PC-3 (cell line): ENCODE measurements at regions not wholly inside any gene's neighbourhood (a gene's known extent, or its start where the extent isn't known, plus 50 kb on each side); places are given as distances from the start of the nearest gene placed in this dataset.

Source experiments
- ATAC-seq: fragments of 200-7000 bp; cut with Tn5 transposase; 2 replicates; pipeline ENCODE4 v1.9.1; 2020; ENCODE audit warnings: mild to moderate bottlenecking, moderate library complexity
- BruUV-seq: library from RNA; stranded (reverse); fragments of 400-500 nt; replicated peaks from 2 replicates; lab custom pipeline; 2021; lab: Mats Ljungman, UMichigan
- CTCF ChIA-PET: fragments of 300-600 bp; sonication (Branson Sonifier 250); formaldehyde crosslinking; loops from one replicate; lab custom pipeline; 2022; ENCODE audit warnings: antibody characterized with exemption; lab: Charles Lee
- POLR2A ChIA-PET: fragments of 300-600 bp; sonication (Branson Sonifier 250); formaldehyde crosslinking; loops from one replicate; lab custom pipeline; 2022; ENCODE audit warnings: antibody characterized with exemption; ENCODE audit not compliant: unreplicated experiment; lab: Charles Lee
- DNase-seq: peaks from one replicate; pipeline ENCODE4 v3.0.0-alpha.2; 2015
- H2AFZ ChIP-seq: fragments of 300-600 bp; sonication (generic); 2 replicates; pipeline ENCODE4 v1.6.0; 2016; ENCODE audit warnings: antibody characterized with exemption, low read length
- H3F3A ChIP-seq: fragments of 300-600 bp; sonication (generic); one replicate; pipeline ENCODE4 v1.6.0; 2017; ENCODE audit warnings: antibody characterized with exemption, low read length, control low read depth, mild to moderate bottlenecking; ENCODE audit not compliant: unreplicated experiment
- H3K27ac ChIP-seq: fragments of 300-600 bp; sonication (generic); 2 replicates; pipeline ENCODE4 v1.5.1; 2016; ENCODE audit warnings: mild to moderate bottlenecking, low read length
- H3K27me3 ChIP-seq: fragments of 300-600 bp; sonication (generic); 2 replicates; pipeline ENCODE4 v1.6.1; 2016; ENCODE audit warnings: low read length, mixed read lengths
- H3K36me3 ChIP-seq: fragments of 300-600 bp; sonication (generic); 2 replicates; pipeline ENCODE4 v1.6.1; 2016; ENCODE audit warnings: low read depth, mixed run types, low read length, mixed read lengths
- H3K4me1 ChIP-seq: fragments of 300-600 bp; sonication (generic); 2 replicates; pipeline ENCODE4 v1.5.1; 2016; ENCODE audit warnings: low read length; ENCODE audit not compliant: insufficient read depth
- H3K4me2 ChIP-seq: fragments of 300-600 bp; sonication (generic); 2 replicates; pipeline ENCODE4 v1.6.0; 2016; ENCODE audit warnings: low read length
- H3K4me3 ChIP-seq: fragments of 300-600 bp; sonication (generic); 2 replicates; pipeline ENCODE4 v1.5.1; 2016; ENCODE audit warnings: mild to moderate bottlenecking, low read length, mixed read lengths
- H3K79me2 ChIP-seq: fragments of 300-600 bp; sonication (generic); 2 replicates; pipeline ENCODE4 v1.6.1; 2017; ENCODE audit warnings: low read length, mixed read lengths
- H3K9ac ChIP-seq: fragments of 300-600 bp; sonication (generic); 2 replicates; pipeline ENCODE4 v1.6.0; 2016; ENCODE audit warnings: mild to moderate bottlenecking, low read length
- H3K9me2 ChIP-seq: fragments of 300-600 bp; sonication (generic); replicated peaks from 2 replicates; pipeline ENCODE4 v1.6.1; 2016; ENCODE audit warnings: mixed run types, low read length, mixed read lengths
- H3K9me3 ChIP-seq: fragments of 300-600 bp; sonication (generic); 2 replicates; pipeline ENCODE4 v1.6.1; 2016; ENCODE audit warnings: low read length, mixed read lengths
- H4K20me1 ChIP-seq: fragments of 300-600 bp; sonication (generic); 2 replicates; pipeline ENCODE4 v1.6.1; 2016; ENCODE audit warnings: low read length, mixed read lengths
- EZH2 ChIP-seq: fragments of 300-600 bp; sonication (generic); IDR thresholded peaks from one replicate; pipeline ENCODE4 v1.6.1; 2017; ENCODE audit warnings: antibody characterized with exemption, mild to moderate bottlenecking, low read length; ENCODE audit not compliant: unreplicated experiment
- EZH2phosphoT487 ChIP-seq: fragments of 300-600 bp; sonication (generic); IDR thresholded peaks from 2 replicates; pipeline ENCODE4 v1.6.1; 2018; ENCODE audit warnings: mild to moderate bottlenecking, antibody characterized with exemption, low read length, borderline replicate concordance
- intact Hi-C: fragments of 100-400 bp; cut with micrococcal nuclease; formaldehyde crosslinking; loops from 2 replicates; pipeline ENCODE4 v1.9.0; 2023
- TF ChIP-seq, protein P1 (sequence below): fragments of 300-600 bp; sonication (generic); conservative IDR thresholded peaks from 2 replicates; pipeline ENCODE4 v1.5.1; 2017; ENCODE audit warnings: antibody characterized with exemption, low read depth, mild to moderate bottlenecking, low read length

DNA sequence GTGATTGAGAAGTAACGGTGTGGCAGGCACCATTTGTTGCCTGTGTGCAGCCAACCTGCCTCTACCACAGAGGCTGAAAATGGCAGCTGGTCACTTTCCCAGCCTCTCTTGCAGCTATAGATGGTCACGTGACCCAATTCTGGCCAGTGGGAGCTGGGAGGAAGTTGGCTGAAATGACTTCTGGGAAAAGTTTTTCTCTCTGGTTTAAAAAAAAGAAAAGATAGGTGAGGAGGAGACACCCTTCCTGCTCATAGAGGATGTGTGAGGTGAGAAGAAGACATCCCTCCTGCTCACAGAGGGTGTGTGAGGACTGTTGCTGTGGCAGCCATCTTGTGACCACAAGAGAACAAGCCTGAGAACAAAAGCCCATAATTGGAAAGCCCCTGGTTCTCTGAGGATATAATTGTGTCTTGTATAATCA lies 122.8 kb downstream of the SYF2 start:
- Histone ChIP-seq H3K9me3 (no peaks in the 10 kb centered on the region), H3F3A (no peaks in the 10 kb centered on the region), H3K27me3 (no peaks in the 10 kb centered on the region), H3K4me1 (no peaks in the 10 kb centered on the region), H3K4me3 (no peak overlapping the region), H3K79me2 (no peaks in the 10 kb centered on the region), H3K9ac (no peak overlapping the region), H3K36me3 (no peaks in the 10 kb centered on the region), H3K4me2 (no peak overlapping the region), H2AFZ (no peak overlapping the region), H3K9me2 (no peaks in the 10 kb centered on the region), H3K27ac (no peak overlapping the region), H4K20me1 (no peaks in the 10 kb centered on the region)
- intact Hi-C loops: no loop called here
- BruUV-seq: no TSS peak
- CTCF ChIA-PET: no interaction called here
- DNase-seq (no peak), ATAC-seq (no peak)
- TF ChIP-seq EZH2phosphoT487 (no peak), EZH2 (no peak)
- TF ChIP-seq, protein P1, sequence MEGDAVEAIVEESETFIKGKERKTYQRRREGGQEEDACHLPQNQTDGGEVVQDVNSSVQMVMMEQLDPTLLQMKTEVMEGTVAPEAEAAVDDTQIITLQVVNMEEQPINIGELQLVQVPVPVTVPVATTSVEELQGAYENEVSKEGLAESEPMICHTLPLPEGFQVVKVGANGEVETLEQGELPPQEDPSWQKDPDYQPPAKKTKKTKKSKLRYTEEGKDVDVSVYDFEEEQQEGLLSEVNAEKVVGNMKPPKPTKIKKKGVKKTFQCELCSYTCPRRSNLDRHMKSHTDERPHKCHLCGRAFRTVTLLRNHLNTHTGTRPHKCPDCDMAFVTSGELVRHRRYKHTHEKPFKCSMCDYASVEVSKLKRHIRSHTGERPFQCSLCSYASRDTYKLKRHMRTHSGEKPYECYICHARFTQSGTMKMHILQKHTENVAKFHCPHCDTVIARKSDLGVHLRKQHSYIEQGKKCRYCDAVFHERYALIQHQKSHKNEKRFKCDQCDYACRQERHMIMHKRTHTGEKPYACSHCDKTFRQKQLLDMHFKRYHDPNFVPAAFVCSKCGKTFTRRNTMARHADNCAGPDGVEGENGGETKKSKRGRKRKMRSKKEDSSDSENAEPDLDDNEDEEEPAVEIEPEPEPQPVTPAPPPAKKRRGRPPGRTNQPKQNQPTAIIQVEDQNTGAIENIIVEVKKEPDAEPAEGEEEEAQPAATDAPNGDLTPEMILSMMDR: no peak
- POLR2A ChIA-PET: no interaction called here

DNA sequence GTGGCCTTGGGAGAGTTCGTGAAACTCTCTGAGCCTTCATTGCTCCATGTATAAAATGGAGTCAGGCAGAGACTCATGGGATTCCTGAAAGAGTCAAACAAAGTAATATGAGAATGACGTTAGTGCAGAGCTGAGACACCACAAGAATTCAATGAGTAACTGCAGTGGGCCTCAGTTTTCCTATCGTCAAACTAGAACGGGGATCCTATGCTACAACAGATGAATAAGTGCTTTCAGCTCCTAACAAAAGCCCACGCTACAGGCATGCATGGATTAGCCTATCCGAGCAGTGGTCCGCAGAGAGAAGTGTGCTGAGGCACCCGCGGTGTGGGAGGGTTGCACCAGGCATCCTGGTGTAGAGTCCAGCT lies 124.7 kb downstream of the SYF2 start:
- Histone ChIP-seq H3K4me2 (no peak overlapping the region), H3K36me3 (no peaks in the 10 kb centered on the region), H3K27me3 (no peaks in the 10 kb centered on the region), H4K20me1 (no peaks in the 10 kb centered on the region), H2AFZ (peak overlapping the region; percentile 40; the same call in 1 of the 2 replicates), H3K79me2 (no peaks in the 10 kb centered on the region), H3K9me2 (no peaks in the 10 kb centered on the region), H3K27ac (no peak overlapping the region), H3K4me1 (no peaks in the 10 kb centered on the region), H3K9me3 (no peaks in the 10 kb centered on the region), H3F3A (no peaks in the 10 kb centered on the region), H3K9ac (no peak overlapping the region), H3K4me3 (no peak overlapping the region)
- intact Hi-C loops: no loop called here
- no peak for ATAC-seq
- no peak for TF ChIP-seq EZH2
- no peak for TF ChIP-seq EZH2phosphoT487
- TF ChIP-seq, protein P1: no peak
- POLR2A ChIA-PET: no interaction called here
- peak; percentile 13 for DNase-seq
- CTCF ChIA-PET: no interaction called here
- no TSS peak for BruUV-seq

DNA sequence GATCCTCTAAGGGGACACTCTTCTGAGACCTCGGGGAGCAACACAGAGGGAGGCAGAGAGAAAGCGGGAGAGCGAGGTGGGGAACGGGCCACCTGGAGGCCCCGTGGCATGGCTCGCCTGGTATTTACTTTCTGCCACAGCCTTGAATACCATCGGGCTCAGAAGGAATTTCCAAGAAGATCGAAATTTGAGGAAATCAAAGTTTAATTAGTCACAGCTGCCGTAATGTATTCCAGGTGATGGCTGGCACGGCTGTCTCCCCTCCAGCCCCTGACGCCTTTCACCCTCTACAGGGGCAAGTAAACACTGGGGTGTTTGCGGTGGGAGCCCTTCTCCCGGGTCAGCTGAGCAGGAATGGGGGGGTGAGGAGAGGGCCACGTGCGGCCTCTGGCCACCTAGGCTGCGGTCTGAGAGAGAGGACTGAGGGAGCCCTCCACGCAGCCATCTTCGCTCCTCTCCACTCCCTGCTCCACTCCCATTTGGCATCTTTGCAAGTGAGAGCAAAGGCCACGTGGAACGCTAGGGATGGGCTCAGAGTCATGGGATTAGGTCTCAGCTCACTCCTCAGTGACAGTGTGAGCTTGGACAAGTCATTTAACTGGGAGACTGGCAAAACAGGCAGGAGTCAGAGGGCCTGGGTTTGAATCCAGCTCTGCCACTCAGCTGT lies 125.2 kb downstream of the SYF2 start:
- Histone ChIP-seq H3K36me3 (no peaks in the 10 kb centered on the region), H2AFZ (peak overlapping the region; percentile 40; the same call in 1 of the 2 replicates), H3K4me2 (no peak overlapping the region), H4K20me1 (no peaks in the 10 kb centered on the region), H3K9me2 (no peaks in the 10 kb centered on the region), H3K4me3 (no peak overlapping the region), H3K4me1 (no peaks in the 10 kb centered on the region), H3K9ac (no peak overlapping the region), H3K27me3 (no peaks in the 10 kb centered on the region), H3F3A (no peaks in the 10 kb centered on the region), H3K27ac (no peak overlapping the region), H3K79me2 (no peaks in the 10 kb centered on the region), H3K9me3 (no peaks in the 10 kb centered on the region)
- BruUV-seq: no TSS peak
- ChIA-PET CTCF (no interaction called here), POLR2A (no interaction called here)
- intact Hi-C loops: no loop called here
- TF ChIP-seq, protein P1: no peak
- TF ChIP-seq EZH2: no peak
- TF ChIP-seq EZH2phosphoT487: no peak
- DNase-seq: no peak
- ATAC-seq: no peak
